Muscle layer of duodenum (tissue), 2 donors: ENCODE measurements at regions not wholly inside any gene's neighbourhood (a gene's known extent, or its start where the extent isn't known, plus 50 kb on each side); places are given as distances from the start of the nearest gene placed in this dataset.

ENCODE experiments used
- H3K27ac ChIP-seq: one replicate; pipeline ENCODE4 v1.7.0; 2013; ENCODE audit warnings: mild to moderate bottlenecking, low read length
- H3K27me3 ChIP-seq: one replicate; pipeline ENCODE4 v1.7.0; 2013; ENCODE audit warnings: low read depth, mild to moderate bottlenecking, control low read depth, low read length
- H3K36me3 ChIP-seq, 2 donors: one replicate each; pipeline ENCODE4 v1.7.0; 2013; ENCODE audit warnings: low read length in 2 of 2, control low read depth in 1 of 2, mild to moderate bottlenecking in 1 of 2; ENCODE audit not compliant: insufficient read depth in 2 of 2, control insufficient read depth in 1 of 2
- H3K4me1 ChIP-seq, 2 donors: one replicate each; pipeline ENCODE4 v1.7.0; 2013; ENCODE audit warnings: low read length in 2 of 2, mild to moderate bottlenecking in 2 of 2, control low read depth in 1 of 2, moderate library complexity in 1 of 2; ENCODE audit not compliant: insufficient read depth in 2 of 2, control insufficient read depth in 1 of 2
- H3K4me3 ChIP-seq, 2 donors: one replicate each; pipeline ENCODE4 v1.7.0; 2013; ENCODE audit warnings: low read length in 2 of 2, low read depth in 1 of 2, mild to moderate bottlenecking in 1 of 2
- H3K9me3 ChIP-seq, 2 donors: one replicate each; pipeline ENCODE4 v1.7.0; 2013; ENCODE audit warnings: low read length in 2 of 2, control low read depth in 1 of 2, mild to moderate bottlenecking in 1 of 2; ENCODE audit not compliant: control insufficient read depth in 1 of 2
- donor health status: healthy.

DNA sequence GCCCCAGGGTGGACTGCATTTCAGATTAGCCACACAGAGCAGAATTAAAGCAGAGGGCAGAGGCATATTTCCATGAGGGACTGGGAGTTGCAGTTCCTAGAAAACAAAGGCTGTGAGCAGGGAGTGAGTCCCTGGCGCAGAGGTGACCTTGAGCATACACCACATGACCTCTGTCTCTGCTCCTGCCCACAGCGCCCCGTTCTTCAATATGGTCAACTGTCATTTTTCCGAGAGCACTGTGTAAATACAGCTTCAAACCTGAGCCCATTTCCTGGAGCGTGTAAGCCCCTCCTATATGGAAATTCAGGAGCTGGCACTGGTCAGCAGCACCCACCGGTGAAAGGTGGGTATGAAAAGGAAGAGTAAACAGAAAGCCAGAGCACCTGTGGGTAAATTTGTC is 192.2 kb upstream of the PELI2 start:
- H3K27me3 ChIP-seq = no peaks in the 10 kb centered on the region
- H3K4me1 ChIP-seq = no peaks in the 10 kb centered on the region
- no peak overlapping the region for H3K4me3 ChIP-seq
- H3K27ac ChIP-seq = no peak overlapping the region
- no peaks in the 10 kb centered on the region for H3K36me3 ChIP-seq
- H3K9me3 ChIP-seq = no peaks in the 10 kb centered on the region

DNA sequence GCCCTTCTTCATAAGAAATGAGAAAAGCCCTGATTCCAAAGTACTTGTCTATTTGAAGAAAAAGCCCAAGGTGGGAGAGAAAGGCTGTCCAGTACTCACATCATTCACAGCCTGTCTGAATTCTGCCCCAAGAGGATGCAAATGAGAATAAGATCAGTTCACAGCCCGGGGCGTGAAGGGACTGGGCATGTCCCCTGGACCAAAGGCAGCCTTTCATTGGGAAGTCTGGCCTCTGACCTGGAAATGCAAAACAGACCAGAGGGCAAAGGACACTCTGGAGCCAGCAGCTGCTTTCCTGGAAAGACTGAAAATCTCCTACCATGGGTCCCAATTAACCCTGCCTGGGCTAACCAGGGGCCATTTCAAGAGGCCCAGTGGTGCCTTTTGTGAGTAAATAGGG is 191.2 kb upstream of the PELI2 start:
- Histone ChIP-seq H3K27ac (no peak overlapping the region), H3K4me1 (no peaks in the 10 kb centered on the region), H3K4me3 (no peak overlapping the region), H3K36me3 (no peaks in the 10 kb centered on the region), H3K9me3 (no peaks in the 10 kb centered on the region), H3K27me3 (no peaks in the 10 kb centered on the region)

DNA sequence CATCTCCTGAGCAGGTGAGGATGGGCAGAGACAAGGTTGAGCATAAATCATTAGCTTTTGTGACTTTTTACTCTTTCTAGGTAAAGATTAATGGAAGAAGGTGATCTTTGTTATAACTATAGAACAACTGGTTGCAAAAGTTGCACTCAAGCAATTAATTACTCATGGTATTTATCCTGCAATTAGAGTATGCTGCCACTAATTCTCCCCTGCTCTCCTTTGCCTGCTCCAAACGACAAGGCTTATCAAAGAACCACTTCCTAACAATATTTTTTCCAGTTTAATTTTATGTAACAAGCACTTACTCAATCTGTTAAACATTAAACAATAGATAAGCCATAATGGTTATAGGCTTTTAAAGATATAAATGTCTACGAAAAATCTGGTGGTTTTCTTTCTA is 189.9 kb upstream of the PELI2 start:
- Histone ChIP-seq H3K4me3 (no peak overlapping the region), H3K27ac (no peak overlapping the region), H3K27me3 (no peaks in the 10 kb centered on the region), H3K9me3 (no peaks in the 10 kb centered on the region), H3K36me3 (no peaks in the 10 kb centered on the region), H3K4me1 (no peaks in the 10 kb centered on the region)

DNA sequence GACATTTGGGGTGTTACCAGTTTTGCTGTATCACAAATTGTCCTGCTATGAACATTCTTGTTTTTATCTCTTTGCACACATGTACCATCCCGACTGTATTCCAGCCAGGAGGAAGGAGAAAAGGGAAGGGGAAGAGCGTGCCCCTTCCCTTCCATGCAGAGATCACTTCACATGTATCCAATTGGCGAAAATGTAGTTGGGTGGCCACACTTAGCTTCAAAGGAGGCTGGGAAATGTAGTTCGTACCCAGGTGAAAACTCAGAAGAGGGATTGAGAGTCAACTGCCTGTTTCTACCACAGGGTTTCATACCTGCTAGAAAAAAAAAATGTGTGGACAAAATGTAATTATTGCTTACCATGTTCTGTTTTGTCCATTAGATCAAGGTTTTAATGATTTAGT is 189.1 kb upstream of the PELI2 start:
- H3K4me1 ChIP-seq = no peaks in the 10 kb centered on the region
- no peak overlapping the region for H3K27ac ChIP-seq
- no peaks in the 10 kb centered on the region for H3K27me3 ChIP-seq
- H3K9me3 ChIP-seq = peaks cover 0 to 5% of the 10 kb centered on the region in 2 donors
- H3K36me3 ChIP-seq = no peaks in the 10 kb centered on the region
- H3K4me3 ChIP-seq = no peak overlapping the region

DNA sequence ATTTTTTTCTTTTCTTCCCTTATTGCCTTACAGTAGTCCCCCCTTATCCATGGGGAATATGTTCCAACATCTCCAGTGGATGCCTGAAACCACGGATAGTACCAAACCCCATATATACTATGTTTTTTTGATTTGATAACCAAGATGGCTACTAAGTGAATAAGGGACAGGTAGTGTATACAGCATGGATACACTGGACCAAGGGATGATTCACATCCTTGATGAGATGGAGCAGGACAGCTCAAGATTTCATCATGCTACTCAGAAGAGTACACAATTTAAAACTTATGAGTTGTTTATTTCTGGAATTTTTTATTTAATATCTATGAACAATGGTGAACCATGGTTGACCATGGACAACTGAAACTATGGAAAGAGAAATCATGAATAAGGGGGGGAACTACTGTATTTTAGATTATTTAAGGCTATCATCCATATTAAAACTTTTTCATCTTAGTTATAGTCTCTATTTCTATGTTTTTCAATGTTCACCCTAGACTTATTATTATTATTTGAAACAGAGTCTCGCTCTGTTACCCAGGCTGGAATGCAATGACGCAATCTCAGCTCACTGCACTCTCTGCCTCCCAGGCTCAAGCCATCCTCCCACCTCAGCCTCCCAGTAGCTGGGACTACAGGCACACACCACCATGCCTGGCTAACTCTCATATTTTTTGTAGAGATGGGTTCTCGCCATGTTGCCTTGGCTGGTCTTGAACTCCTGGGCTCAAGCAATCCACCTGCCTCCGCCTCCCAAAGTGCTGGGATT is 188.0 kb upstream of the PELI2 start:
- H3K27ac ChIP-seq = no peak overlapping the region
- peaks cover 0 to 6% of the 10 kb centered on the region in 2 donors for H3K9me3 ChIP-seq
- H3K27me3 ChIP-seq = no peaks in the 10 kb centered on the region
- no peaks in the 10 kb centered on the region for H3K4me1 ChIP-seq
- H3K4me3 ChIP-seq = no peak overlapping the region
- H3K36me3 ChIP-seq = no peaks in the 10 kb centered on the region

DNA sequence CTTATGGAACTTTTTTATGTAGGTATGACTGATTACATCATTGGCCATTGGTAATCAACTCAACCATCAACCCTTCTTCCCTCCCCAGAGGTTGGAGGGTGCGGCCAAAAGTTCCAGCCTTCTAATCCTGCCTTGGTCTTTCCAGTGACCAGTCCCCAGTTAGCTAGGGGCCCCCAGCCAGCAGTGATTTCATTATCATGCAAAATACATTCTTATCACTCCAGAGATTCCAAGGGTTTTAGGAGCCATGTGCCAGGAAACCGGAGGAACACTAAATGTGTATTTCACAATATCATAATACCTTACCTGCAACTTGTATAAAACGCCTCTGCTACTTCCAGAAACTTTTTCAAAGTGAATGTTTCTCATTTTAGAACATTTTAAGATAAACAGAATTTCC is 181.5 kb upstream of the PELI2 start:
- Histone ChIP-seq H3K9me3 (peaks cover 0 to 6% of the 10 kb centered on the region in 2 donors), H3K36me3 (no peaks in the 10 kb centered on the region), H3K27ac (no peak overlapping the region), H3K4me1 (peaks cover 0 to 5% of the 10 kb centered on the region in 2 donors), H3K27me3 (no peaks in the 10 kb centered on the region), H3K4me3 (no peak overlapping the region)

DNA sequence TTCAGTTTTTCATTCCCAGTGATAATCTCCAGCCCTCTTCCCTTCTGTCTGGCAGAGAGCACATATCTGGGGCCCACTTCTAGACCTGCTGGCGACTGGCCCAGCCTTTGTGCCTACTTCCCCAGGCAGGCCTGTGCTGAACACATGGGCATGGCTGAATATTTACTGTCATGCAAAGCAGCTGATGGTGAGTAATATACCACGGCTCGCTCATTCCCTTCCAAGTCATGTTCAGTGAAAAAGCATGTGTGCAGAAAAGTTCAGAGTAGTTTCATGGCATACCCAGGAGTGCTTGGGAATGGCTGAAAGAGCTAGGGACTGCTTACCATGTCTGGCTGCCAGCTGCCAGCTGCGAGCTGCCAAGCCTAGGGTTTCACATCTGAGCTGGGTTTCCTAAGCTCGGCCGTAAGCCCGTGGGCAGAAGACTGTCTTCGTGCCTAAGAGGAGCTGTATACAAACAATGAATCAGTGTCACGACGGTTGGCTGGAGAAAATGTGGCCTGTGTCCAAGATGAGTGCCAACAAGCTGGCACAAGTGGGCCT is 179.9 kb upstream of the PELI2 start:
- Histone ChIP-seq H3K27me3 (no peaks in the 10 kb centered on the region), H3K4me3 (no peak overlapping the region), H3K36me3 (no peaks in the 10 kb centered on the region), H3K27ac (no peak overlapping the region), H3K9me3 (peaks cover 0 to 6% of the 10 kb centered on the region in 2 donors), H3K4me1 (peaks cover 0 to 5% of the 10 kb centered on the region in 2 donors)

DNA sequence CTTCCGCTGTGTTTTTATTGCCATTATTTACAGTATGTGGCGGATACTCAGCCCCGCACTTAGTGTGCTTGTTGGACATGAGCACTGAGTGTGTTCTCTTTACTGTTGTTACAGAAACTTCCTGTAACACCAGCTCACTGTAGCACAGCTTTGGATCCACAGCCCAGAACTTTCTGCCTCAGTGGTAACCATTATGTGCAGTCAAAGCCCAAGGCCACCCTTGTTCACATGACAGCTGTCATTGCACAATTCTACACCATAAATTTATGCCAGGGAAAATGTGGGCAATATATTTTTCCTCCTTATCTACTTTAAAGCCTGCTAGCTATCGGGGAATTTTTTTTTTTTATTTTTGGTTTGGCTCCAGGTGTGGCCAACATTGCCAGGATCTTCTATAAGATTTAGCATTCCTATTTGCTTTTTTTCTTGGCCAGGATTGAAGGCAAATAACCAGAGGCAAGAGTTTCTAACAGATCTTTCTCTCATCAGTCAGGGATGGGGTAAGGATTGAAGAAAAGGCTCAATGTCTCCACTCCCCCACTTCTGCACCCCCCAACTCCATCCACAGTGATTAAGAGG is 176.0 kb upstream of the PELI2 start:
- H3K27me3 ChIP-seq = no peaks in the 10 kb centered on the region
- H3K36me3 ChIP-seq = no peaks in the 10 kb centered on the region
- peaks cover 0 to 5% of the 10 kb centered on the region in 2 donors for H3K4me1 ChIP-seq
- H3K4me3 ChIP-seq = no peak overlapping the region
- H3K27ac ChIP-seq = no peak overlapping the region
- no peaks in the 10 kb centered on the region for H3K9me3 ChIP-seq

DNA sequence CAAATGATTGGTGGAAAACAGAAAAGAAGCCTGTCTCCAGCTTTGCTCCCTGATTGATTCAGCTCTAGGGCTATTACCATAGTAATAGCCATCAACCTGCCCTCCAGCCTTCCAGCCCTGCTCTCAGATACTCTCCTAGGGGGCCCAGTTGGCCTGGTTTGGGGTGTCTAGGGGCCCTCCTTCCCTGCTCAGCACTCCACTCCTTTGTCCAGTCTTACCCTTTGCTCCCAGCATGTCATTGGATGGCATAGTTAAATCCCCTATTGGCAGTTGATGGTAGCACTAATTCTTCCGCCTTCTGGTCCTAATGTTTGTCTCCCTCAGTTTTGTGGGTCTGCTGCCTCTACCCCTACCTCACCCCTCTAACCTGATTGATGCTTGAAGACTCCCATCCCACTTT is 175.4 kb upstream of the PELI2 start:
- Histone ChIP-seq H3K9me3 (no peaks in the 10 kb centered on the region), H3K27me3 (no peaks in the 10 kb centered on the region), H3K4me3 (no peak overlapping the region), H3K4me1 (peaks cover 0 to 5% of the 10 kb centered on the region in 2 donors), H3K27ac (no peak overlapping the region), H3K36me3 (no peaks in the 10 kb centered on the region)

DNA sequence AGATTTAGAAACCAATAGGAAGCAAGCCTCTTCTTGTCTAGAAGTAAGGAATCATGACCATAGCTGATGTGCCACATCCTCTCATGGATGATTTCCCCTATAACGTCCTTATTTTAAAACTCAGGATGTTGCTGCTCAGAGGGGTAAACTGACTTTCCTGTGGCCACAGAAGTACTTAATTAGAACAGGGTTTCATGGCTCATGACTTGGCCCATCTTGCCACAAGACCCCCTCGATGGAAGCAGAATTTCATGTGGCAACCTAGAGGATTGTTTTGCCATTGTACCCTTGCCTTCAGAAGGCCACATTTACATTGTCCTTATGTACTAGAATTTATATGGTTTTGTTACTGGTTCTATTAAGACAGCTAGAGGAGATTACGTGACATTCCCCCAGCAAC is 173.5 kb upstream of the PELI2 start:
- H3K36me3 ChIP-seq = no peaks in the 10 kb centered on the region
- no peaks in the 10 kb centered on the region for H3K27me3 ChIP-seq
- no peak overlapping the region for H3K27ac ChIP-seq
- no peaks in the 10 kb centered on the region for H3K9me3 ChIP-seq
- no peak overlapping the region for H3K4me3 ChIP-seq
- H3K4me1 ChIP-seq = no peaks in the 10 kb centered on the region

DNA sequence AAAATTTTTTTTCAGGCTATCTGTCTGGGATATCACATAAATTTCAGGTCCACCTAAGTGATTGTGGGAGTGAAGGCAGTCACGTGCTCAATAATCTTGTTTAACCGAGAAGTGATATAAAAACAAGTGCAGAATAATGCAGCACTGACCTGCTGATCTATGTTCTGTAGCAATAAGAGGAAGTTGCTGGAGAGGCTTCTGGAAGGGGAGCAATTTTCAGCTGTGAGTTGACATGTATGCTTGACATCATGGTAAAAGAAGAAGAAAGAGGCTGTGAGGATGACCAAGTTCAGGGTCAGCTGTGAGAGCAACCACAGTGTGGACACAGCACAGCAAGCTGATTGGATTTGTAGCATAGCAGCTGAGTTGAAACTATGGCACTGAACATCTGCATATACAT is 172.0 kb upstream of the PELI2 start:
- no peaks in the 10 kb centered on the region for H3K9me3 ChIP-seq
- no peak overlapping the region for H3K27ac ChIP-seq
- no peaks in the 10 kb centered on the region for H3K36me3 ChIP-seq
- no peaks in the 10 kb centered on the region for H3K4me1 ChIP-seq
- no peak overlapping the region for H3K4me3 ChIP-seq
- no peaks in the 10 kb centered on the region for H3K27me3 ChIP-seq
